HepG2 (cell line): ENCODE measurements at regions not wholly inside any gene's neighbourhood (a gene's known extent, or its start where the extent isn't known, plus 50 kb on each side); places are given as distances from the start of the nearest gene placed in this dataset.
A peak's percentile ranks its signal among the peaks of the same experiment; 100 is the strongest.

Experiments
- ATAC-seq: fragments of 200-7000 bp; cut with Tn5 transposase; 3 replicates; pipeline ENCODE4 v1.9.1; 2020; ENCODE audit warnings: mild to moderate bottlenecking, moderate library complexity
- BruUV-seq: library from RNA; stranded (reverse); fragments of 400-500 nt; replicated peaks from 2 replicates; lab custom pipeline; 2021; lab: Mats Ljungman, UMichigan
- CTCF ChIA-PET: fragments of 300-600 bp; formaldehyde crosslinking; extraction: SDS; loops from one replicate; lab custom pipeline; 2021; ENCODE audit warnings: low total read pairs, inconsistent platforms, low intra/inter-chr PET ratio; lab: Yijun Ruan, JAX
- POLR2A ChIA-PET: fragments of 350-600 bp; sonication (Branson Sonifier 250); formaldehyde crosslinking; loops from one replicate; lab custom pipeline; 2020; ENCODE audit warnings: antibody characterized with exemption, inconsistent platforms; lab: Yijun Ruan, JAX
- DNase-seq: peaks from one replicate; pipeline ENCODE4 v3.0.0-alpha.2; 2015; ENCODE audit warnings: low spot score
- FAIRE-seq: peaks from 3 replicates; lab custom pipeline; 2011; peaks lifted over from hg19 to GRCh38; lab: Jason Lieb, UNC
- H2AFZ ChIP-seq: one replicate; pipeline ENCODE4 v1.6.1; 2011; ENCODE audit warnings: low read length, inconsistent platforms
- H3K27ac ChIP-seq: fragments of 300-600 bp; 3 replicates; pipeline ENCODE4 v1.8.0; 2011; ENCODE audit warnings: mixed run types, mild to moderate bottlenecking, mixed read lengths, low read length, inconsistent platforms; ENCODE audit not compliant: insufficient read depth; ENCODE audit errors: extremely low read length
- H3K27me3 ChIP-seq, 2 experiments: fragments of 200-600 bp in 1 of 2; 2 replicates in 1 of 2; 3 replicates in 1 of 2; pipeline versions ENCODE4 v1.6.0 to v1.8.0; 2011; ENCODE audit warnings: low read length in 2 of 2, mild to moderate bottlenecking in 2 of 2, moderate library complexity in 2 of 2, inconsistent platforms in 1 of 2; ENCODE audit not compliant: insufficient read depth in 2 of 2, control insufficient read depth in 1 of 2
- H3K36me3 ChIP-seq, 2 experiments: fragments of 200-600 bp in 1 of 2; replicated peaks in 1 of 2; 2 replicates in 1 of 2; 3 replicates in 1 of 2; pipeline versions ENCODE4 v1.5.1 to v1.8.0; 2011; ENCODE audit warnings: low read length in 2 of 2, inconsistent platforms in 1 of 2; ENCODE audit not compliant: insufficient read depth in 2 of 2, control insufficient read depth in 1 of 2
- H3K4me1 ChIP-seq: 2 replicates; pipeline ENCODE4 v1.5.1; 2012; ENCODE audit warnings: low read length, inconsistent platforms; ENCODE audit not compliant: insufficient read depth
- H3K4me2 ChIP-seq: 2 replicates; pipeline ENCODE4 v1.6.0; 2011; ENCODE audit warnings: low read depth, low read length, inconsistent platforms
- H3K4me3 ChIP-seq, 3 experiments: fragments of 200-600 bp in 1 of 3; sonication (generic), shearing (Covaris generic) in 1 of 3; replicated peaks in 1 of 3; 2 replicates each; pipeline ENCODE4 v1.5.1; 2011 to 2016; ENCODE audit warnings: low read length in 3 of 3, inconsistent platforms in 2 of 3, low read depth in 2 of 3, mild to moderate bottlenecking in 2 of 3, control low read depth in 1 of 3, mixed read lengths in 1 of 3; ENCODE audit not compliant: insufficient read depth in 1 of 3
- H3K79me2 ChIP-seq: one replicate; pipeline ENCODE4 v1.6.1; 2011; ENCODE audit warnings: low read length, inconsistent platforms; ENCODE audit not compliant: insufficient read depth
- H3K9ac ChIP-seq: 2 replicates; pipeline ENCODE4 v1.6.0; 2011; ENCODE audit warnings: mild to moderate bottlenecking, low read depth, low read length, inconsistent platforms; ENCODE audit not compliant: insufficient read depth
- H3K9me3 ChIP-seq: 2 replicates; pipeline ENCODE4 v1.5.1; 2012; ENCODE audit warnings: mild to moderate bottlenecking, low read length
- H4K20me1 ChIP-seq: 2 replicates; pipeline ENCODE4 v1.6.0; 2011; ENCODE audit warnings: inconsistent platforms, mild to moderate bottlenecking, low read length, moderate library complexity; ENCODE audit not compliant: insufficient read depth
- HNRNPK ChIP-seq: fragments of 200-400 bp; formaldehyde crosslinking; IDR thresholded peaks from 2 replicates; pipeline ENCODE4 v1.6.1; 2018; ENCODE audit warnings: low read length, low read depth, moderate library complexity, mild to moderate bottlenecking; ENCODE audit not compliant: poor library complexity, severe bottlenecking
- KDM6A ChIP-seq: IDR thresholded peaks from 2 replicates; pipeline ENCODE4 v1.6.1; 2016; ENCODE audit warnings: low read depth
- WGBS: methylation state at CpG from one replicate; pipeline ENCODE4 v1.1.6; 2017; ENCODE audit warnings: low lambda C conversion rate; 5-methylcytosine and 5-hydroxymethylcytosine counted together
- in situ Hi-C: cut with HindIII; loops from 2 replicates; pipeline ENCODE4 v1.10.0; 2017; ENCODE audit warnings: low pct_unique_long_range_greater_than_20kb; ENCODE audit not compliant: extremely low pct_ligation_motif_present
- intact Hi-C: fragments of 100-400 bp; cut with micrococcal nuclease; formaldehyde crosslinking; loops from one replicate; pipeline ENCODE4 v1.10.0; 2022; ENCODE audit not compliant: unreplicated experiment
- TF ChIP-seq, protein P1 (sequence below), 2 experiments: sonication (generic) in 1 of 2; formaldehyde crosslinking in 1 of 2; IDR thresholded peaks; 2 replicates each; pipeline versions ENCODE4 v1.6.1 to v1.9.0; 2014 to 2022; ENCODE audit warnings: antibody characterized with exemption in 1 of 2, borderline replicate concordance in 1 of 2, inconsistent platforms in 1 of 2, low read depth in 1 of 2, missing genetic modification reagents in 1 of 2

DNA sequence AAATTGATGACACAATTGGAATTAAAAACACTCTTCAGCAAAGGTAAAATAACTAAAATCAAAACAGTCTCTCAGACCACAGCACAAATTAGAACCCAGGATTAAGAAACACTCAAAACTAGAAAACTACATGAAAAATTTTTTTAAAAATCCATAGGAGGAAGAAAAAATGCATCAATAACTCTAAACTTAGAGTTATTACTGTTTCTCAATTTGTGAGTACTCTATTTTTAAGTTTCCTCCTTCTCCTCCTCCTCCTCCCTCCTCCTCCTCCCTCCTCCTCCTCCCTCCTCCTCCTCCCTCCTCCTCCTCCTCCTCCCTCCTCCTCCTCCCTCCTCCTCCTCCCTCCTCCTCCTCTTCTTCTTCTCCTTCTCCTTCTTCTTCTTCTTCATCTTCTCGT, 1395.7 kb downstream of the STIM2 start:
- FAIRE-seq (no peak), DNase-seq (no peak), ATAC-seq (no peak)
- in situ Hi-C loops (no loop called here), intact Hi-C loops (no loop called here)
- no TSS peak for BruUV-seq
- Histone ChIP-seq H2AFZ (no peak overlapping the region), H3K36me3 (no peaks in the 10 kb centered on the region), H3K27ac (no peak overlapping the region), H3K27me3 (no peaks in the 10 kb centered on the region), H3K79me2 (no peaks in the 10 kb centered on the region), H3K9ac (no peak overlapping the region), H4K20me1 (no peaks in the 10 kb centered on the region), H3K4me3 (no peak overlapping the region), H3K4me1 (no peaks in the 10 kb centered on the region), H3K9me3 (peaks cover 69% of the 10 kb centered on the region), H3K4me2 (no peak overlapping the region)
- ChIA-PET CTCF (no interaction called here), POLR2A (no interaction called here)
- 27% methylated on average over 1 of the region's 1 CpG for WGBS
- TF ChIP-seq HNRNPK: peak; percentile 52
- TF ChIP-seq, protein P1, sequence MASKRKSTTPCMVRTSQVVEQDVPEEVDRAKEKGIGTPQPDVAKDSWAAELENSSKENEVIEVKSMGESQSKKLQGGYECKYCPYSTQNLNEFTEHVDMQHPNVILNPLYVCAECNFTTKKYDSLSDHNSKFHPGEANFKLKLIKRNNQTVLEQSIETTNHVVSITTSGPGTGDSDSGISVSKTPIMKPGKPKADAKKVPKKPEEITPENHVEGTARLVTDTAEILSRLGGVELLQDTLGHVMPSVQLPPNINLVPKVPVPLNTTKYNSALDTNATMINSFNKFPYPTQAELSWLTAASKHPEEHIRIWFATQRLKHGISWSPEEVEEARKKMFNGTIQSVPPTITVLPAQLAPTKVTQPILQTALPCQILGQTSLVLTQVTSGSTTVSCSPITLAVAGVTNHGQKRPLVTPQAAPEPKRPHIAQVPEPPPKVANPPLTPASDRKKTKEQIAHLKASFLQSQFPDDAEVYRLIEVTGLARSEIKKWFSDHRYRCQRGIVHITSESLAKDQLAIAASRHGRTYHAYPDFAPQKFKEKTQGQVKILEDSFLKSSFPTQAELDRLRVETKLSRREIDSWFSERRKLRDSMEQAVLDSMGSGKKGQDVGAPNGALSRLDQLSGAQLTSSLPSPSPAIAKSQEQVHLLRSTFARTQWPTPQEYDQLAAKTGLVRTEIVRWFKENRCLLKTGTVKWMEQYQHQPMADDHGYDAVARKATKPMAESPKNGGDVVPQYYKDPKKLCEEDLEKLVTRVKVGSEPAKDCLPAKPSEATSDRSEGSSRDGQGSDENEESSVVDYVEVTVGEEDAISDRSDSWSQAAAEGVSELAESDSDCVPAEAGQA (IDR thresholded peaks at IDR 0.05; ENCODE audit: low read depth): no peak
- TF ChIP-seq, protein P1 (CRISPR knock-in tag; IDR thresholded peaks at IDR 0.05; ENCODE audit: borderline replicate concordance): no peak
- no peak for TF ChIP-seq KDM6A (CRISPR knock-in tag)
